Vagina (tissue), 2 donors: ENCODE measurements at regions not wholly inside any gene's neighbourhood (a gene's known extent, or its start where the extent isn't known, plus 50 kb on each side); places are given as distances from the start of the nearest gene placed in this dataset.

Experiments used
- CTCF ChIP-seq, 3 experiments: fragments of 450-650 bp in 2 of 3; fragments of 200-600 bp in 1 of 3; sonication (generic) in 1 of 3; IDR thresholded peaks; one replicate each; pipeline ENCODE4 v1.5.1; 2017 to 2019; ENCODE audit warnings: antibody characterized with exemption in 3 of 3, mild to moderate bottlenecking in 2 of 3, moderate library complexity in 2 of 3
- POLR2A ChIP-seq, 2 donors: fragments of 450-650 bp; IDR thresholded peaks; one replicate each; pipeline ENCODE4 v1.6.1; 2017; ENCODE audit warnings: antibody characterized with exemption in 2 of 2, mild to moderate bottlenecking in 2 of 2, moderate library complexity in 2 of 2
- POLR2AphosphoS5 ChIP-seq, 2 donors: sonication (generic); formaldehyde crosslinking; IDR thresholded peaks; one replicate each; pipeline ENCODE4 v1.9.0; 2017; ENCODE audit warnings: antibody characterized with exemption in 2 of 2, mild to moderate bottlenecking in 2 of 2, low read depth in 1 of 2; ENCODE audit not compliant: insufficient read depth in 1 of 2

GRCh38 chr18:25434745-25435144 is 82.8 kb upstream of the ZNF521 start:
- no peak for TF ChIP-seq CTCF (IDR thresholded peaks at IDR 0.05)
- TF ChIP-seq POLR2A (IDR thresholded peaks at IDR 0.05) = no peak
- no peak for TF ChIP-seq POLR2AphosphoS5 (IDR thresholded peaks at IDR 0.05; ENCODE audit: insufficient read depth in 1 of 2, low read depth in 1 of 2)
